NCI-H2227 (cell line): ENCODE measurements at regions not wholly inside any gene's neighbourhood (a gene's known extent, or its start where the extent isn't known, plus 50 kb on each side); places are given as distances from the start of the nearest gene placed in this dataset.
A peak's percentile ranks its signal among the peaks of the same experiment; 100 is the strongest.

ENCODE experiments used
- DNase-seq: peaks from one replicate; lab custom pipeline; 2025; ENCODE audit not compliant: unreplicated experiment; lab: John Stamatoyannopoulos, UW

GRCh38 chr7:131100357-131101054, 227.2 kb upstream of the MKLN1 start:
- DNase-seq, result no peak

- no peak for DNase-seq
These were observed 223.7 kb upstream of the MKLN1 start for GRCh38 chr7:131103997-131104396.

GRCh38 chr7:131104596-131105293, 222.9 kb upstream of the MKLN1 start:
- DNase-seq, result no peak

- no peak for DNase-seq
These were observed 222.3 kb upstream of the MKLN1 start for GRCh38 chr7:131105294-131105798.

GRCh38 chr7:131105799-131106680, 221.6 kb upstream of the MKLN1 start:
- peak; percentile 80 for DNase-seq

- peak; percentile 40 for DNase-seq
These were observed 220.9 kb upstream of the MKLN1 start for GRCh38 chr7:131106681-131107336.

- DNase-seq, result peak; percentile 78
These were observed 220.1 kb upstream of the MKLN1 start for GRCh38 chr7:131107337-131108211.

GRCh38 chr7:131108212-131108940, 219.3 kb upstream of the MKLN1 start:
- DNase-seq, result no peak

GRCh38 chr7:131109011-131109758, 218.5 kb upstream of the MKLN1 start:
- DNase-seq, result no peak

- DNase-seq, result peak; percentile 81
These were observed 217.8 kb upstream of the MKLN1 start for GRCh38 chr7:131109759-131110296.

GRCh38 chr7:131110297-131111080, 217.2 kb upstream of the MKLN1 start:
- no peak for DNase-seq

- DNase-seq, result peak; percentile 31
These were observed 216.5 kb upstream of the MKLN1 start for GRCh38 chr7:131111081-131111576.

- DNase-seq, result no peak
These were observed 215.9 kb upstream of the MKLN1 start for GRCh38 chr7:131111792-131112191.

- no peak for DNase-seq
These were observed 215.2 kb upstream of the MKLN1 start for GRCh38 chr7:131112431-131112830.

GRCh38 chr7:131115340-131115739, 212.3 kb upstream of the MKLN1 start:
- DNase-seq, result no peak

- DNase-seq, result no peak
These were observed 210.2 kb upstream of the MKLN1 start for GRCh38 chr7:131117439-131117838.

GRCh38 chr7:131119381-131119780, 208.3 kb upstream of the MKLN1 start:
- DNase-seq, result no peak
